ENCODE measurements at regions not wholly inside any gene's neighbourhood (a gene's known extent, or its start where the extent isn't known, plus 50 kb on each side); places are given as distances from the start of the nearest gene placed in this dataset.
"Not testable (repeated sequence)": the region's sequence is repeated elsewhere in the genome, so short reads cannot be mapped to it uniquely, and the experiment has no call there.

DNA sequence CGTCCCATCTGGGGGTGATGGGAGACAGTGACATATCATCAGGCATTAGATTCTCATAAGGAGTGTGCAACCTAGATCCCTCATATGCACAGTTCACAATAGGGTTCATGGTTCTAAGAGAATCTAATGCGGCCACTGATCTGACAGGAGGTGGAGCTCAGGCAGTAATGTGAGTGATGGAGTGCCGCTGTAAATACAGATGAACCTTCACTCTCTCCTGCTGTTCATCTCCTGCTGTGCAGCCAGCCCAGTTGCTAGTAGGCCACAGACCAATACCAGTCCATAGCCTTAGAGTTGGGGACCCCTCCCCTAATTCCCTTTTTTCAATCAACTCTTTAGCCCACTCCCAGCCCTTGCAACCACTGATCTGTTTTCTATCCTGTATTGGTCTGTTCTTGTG is 581.1 kb upstream of the AUTS2 start:
- no peak for DNase-seq (ENCODE audit: low read depth)

DNA sequence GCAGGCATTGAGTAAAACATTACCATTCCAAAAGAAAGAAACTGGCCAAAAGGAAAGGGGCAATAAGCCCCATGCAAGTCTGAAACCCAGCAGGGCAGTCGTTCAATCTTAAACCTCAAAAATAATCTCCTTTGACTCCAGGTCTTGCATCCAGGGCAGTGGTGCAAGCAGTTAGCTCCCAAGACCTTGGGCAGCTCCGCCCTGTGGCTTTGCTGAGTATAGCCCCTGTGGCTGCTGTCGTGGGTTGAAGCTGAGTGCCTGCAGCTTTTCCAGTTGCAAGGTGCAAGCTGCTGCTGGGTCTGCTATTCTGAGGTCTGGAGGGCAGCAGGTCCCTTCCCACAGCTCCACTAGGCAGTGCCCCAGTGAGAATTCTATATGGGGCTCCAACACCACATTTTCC is 580.1 kb upstream of the AUTS2 start:
- no peak for DNase-seq (ENCODE audit: low read depth)

DNA sequence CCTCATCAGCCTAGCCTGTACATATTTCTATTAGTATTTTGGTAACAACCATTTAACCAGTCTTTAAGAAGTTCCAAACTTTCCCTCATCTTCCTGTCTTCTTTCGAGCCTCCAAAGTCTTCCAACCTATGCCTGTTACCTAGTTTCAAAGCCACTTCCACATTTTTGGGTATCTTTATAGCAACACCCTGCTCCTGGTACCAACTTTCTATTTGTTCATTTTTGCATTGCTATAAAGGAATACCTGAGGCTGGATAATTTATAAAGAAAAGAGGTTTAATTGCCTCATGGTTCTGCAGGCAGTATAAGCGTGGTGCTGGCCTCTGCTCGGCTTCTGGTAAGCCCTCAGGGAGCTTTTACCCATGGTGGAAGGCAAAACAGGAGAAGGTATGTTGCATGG is 578.8 kb upstream of the AUTS2 start:
- DNase-seq (ENCODE audit: low read depth) = no peak

DNA sequence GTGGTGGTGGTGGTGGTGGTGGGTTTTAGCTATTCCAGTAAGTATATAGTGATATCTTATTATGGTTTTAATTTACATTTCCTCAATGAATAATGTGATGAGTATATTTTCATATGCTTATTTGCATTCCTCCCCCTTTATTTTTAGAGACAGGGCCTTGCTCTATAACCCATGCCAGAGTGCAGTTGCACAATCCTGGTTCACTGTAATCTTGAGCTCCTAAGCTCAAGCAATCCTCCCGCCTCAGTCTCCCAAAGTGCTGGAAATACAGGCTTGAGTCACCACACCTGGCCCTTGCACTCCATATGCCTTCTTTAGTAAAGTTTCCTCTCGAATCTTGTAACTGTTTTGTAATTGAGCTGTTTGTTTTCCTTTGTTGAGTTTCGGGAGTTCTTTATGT is 577.7 kb upstream of the AUTS2 start:
- no peak for DNase-seq (ENCODE audit: low read depth)

DNA sequence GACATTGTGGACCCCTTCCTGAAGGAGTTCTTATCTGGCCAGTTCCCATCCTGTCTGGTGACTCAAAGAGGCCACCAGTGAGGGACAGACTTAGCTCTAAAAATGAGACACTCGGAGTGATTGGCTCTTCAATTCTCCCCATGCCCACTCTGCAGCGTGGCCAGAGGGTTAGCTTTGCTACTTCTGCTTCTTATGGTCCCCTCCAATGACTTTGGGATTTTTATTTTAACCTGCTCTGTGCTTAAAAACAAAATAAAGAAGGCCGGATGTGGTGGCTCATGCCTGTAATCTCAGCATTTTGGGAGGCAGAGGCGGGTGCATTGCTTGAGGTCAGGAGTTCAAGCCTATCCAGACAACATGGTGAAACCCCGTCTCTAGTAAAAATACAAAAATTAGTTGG is 573.0 kb upstream of the AUTS2 start:
- DNase-seq (ENCODE audit: low read depth) = no peak

DNA sequence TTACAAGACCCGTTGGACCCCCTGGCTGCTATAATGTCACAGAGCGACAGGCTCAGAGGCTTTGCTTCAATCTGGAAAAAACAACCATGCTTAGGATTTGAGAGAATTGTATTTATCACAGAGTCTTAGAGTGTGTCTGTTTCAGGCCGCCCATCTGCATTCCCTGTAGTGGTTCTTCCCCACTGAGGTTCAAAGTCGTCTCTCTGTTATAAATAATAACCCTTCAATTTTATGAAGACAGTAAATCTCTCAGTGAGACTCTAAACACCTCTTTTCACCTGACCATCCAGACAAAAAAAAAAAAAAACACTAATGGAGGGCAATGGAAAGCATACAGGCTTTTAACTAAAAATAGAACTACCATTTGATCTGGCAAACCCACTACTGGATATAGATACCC is 565.4 kb upstream of the AUTS2 start:
- no peak for DNase-seq (ENCODE audit: low read depth)

DNA sequence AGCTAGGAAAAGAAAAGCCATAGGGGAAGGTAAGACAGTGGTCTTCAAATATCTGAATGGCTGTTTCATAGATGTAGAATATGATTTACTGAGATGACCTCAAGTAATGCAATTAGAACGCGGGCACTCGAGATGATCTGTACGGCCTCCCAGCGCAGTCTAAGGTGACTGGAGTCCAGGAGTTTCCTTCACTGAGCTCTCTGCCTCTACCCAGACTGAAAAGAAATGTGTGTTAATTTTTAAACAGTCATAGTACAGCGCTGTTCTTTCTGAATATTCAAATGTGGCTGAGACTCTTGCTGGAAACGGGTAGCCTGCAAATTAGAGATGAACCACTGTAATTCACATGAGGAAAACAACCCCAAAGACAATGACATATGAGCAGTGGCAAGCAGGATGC is 562.4 kb upstream of the AUTS2 start:
- DNase-seq (ENCODE audit: low read depth) = no peak

DNA sequence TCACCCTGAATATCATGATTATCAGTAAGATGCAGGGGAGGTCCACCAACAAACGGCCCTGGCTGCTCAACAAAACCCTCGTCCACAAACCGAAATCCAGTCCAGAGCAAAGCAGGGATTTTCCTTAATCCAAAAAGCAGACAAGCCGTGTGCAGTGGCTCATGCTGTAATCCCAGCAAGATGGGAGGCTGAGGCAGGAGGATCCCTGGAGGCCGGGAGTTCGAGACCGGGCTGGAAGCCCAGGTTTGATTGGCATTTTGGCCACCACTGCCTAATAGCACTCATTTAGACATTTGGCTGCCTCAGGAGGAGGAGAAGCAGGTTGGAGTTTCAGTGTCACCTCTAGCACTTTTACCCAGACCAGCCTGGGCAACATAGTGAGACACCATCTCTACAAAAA is 562.0 kb upstream of the AUTS2 start:
- no peak for DNase-seq (ENCODE audit: low read depth)

DNA sequence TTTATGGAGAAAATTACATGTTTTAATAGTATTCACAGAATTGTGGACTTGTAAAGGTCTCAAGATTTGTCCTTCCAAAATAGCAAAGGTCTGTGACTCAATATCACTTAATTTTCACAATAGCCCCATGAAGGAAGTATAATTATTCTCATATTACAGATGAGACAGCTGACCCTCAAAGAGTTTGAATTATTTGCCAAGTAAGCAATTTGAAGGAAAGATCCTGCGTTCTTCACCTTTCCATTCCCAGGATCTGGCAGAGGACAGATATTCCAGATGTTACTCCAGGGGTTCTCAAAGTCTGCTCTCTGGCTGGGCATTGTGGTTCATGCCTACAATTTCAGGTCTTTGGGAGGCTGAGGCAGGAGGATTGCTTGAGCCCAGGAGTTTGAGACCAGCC is 559.4 kb upstream of the AUTS2 start:
- DNase-seq (ENCODE audit: low read depth) = no peak

DNA sequence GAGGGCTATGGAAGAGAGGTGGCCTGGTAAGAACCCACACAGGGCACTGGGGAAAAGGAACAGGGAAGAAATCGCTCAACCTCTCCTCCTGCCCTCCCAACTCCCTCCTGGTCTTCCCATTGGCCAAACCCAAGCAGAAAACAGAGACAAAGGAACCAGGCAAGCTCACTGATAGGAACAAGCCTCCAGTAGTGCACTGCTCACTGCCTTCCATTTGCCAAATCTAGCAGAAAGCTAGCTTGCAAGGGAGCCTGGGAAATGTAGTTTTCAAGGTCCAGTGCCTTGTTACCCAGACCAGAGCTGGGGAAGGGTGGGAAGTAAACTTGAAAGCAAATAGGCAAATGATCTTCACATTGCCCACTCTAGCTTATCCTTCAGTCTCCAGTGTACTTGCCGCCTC is 556.1 kb upstream of the AUTS2 start:
- DNase-seq (ENCODE audit: low read depth) = no peak

DNA sequence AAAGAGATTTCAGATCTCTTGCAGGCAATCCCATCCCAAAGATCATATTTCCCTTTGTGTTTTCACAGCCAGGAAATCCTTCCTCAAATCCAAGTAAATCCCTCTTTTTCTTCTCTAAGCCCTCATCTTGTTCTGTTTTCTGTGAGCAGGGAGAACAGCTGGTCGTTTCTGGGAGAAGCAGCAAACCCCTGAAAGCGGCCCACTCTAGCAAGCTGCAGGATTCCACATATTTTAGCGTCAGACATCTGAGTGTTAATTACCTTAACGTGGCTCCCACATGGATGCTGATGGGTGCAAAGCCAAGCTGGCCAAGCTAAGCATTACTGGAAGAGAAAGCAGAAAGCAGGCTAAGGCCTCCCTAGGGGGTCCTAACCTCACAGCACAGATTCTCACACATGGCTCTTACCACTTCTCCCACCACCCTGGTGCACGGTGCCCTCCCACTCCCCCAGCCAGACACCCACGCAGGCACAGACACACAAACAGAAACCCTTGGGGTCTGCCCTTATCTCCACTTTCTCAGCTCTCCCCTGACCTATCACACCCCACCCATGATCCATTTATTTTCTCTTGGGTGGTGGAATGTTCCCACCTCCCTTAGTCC is 551.0 kb upstream of the AUTS2 start:
- DNase-seq (ENCODE audit: low read depth) = no peak

DNA sequence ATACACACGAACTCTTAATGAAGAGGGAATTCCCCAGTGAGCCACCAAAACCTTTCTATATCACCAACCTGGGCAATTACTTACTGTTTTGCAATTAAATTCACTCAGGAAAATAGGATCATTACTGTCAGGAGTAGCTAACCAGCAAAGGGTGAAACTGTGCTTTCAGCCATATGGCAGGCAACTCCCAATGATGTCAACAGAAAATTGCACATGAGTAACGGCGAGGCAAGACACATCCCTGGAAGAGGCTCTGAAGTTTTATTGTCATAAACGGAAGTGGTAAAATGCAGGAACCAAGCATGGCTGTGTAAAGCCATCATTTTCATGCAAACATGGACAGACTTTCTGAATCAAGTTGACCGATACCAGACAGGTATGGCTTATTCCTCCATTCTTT is 548.9 kb upstream of the AUTS2 start:
- DNase-seq (ENCODE audit: low read depth) = peak; percentile 23

DNA sequence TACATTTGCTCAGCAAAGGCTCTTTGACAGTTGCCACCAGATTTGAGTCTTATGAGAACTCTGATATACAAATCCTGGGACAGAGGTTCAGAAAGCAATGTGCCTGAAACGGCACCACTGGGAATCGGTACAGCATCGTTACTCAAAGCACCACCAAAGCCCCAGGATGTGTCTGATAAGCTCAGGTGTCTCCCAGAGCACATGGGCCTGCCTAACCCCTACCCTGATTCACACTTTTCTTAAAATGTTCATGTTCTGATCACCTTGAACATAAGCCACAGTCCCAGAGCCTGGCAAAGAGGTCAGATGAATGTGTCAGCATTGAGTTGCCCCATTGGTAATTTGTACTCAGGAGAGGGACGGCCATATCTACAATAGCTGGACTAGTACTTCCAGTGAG is 545.8 kb upstream of the AUTS2 start:
- DNase-seq (ENCODE audit: low read depth) = no peak

DNA sequence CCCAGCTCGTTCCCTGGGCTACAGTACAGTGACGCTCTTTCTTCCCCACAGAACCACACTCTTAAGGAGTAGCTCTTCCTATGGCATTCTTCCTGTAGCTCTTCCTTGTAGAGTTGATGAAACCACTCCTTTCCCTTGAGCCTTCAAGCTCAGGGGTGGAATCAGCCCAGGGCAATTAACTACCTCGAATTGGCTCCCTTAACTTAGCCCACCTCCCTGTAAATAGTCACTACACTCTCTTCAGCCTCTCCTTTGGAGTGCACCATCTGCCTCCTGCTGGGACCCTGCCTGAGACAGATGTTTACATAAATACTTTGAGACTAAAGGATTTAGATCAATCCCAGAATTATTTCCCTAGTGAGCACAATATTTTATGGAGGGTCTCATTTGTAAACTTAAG is 537.8 kb upstream of the AUTS2 start:
- DNase-seq (ENCODE audit: low read depth) = no peak

DNA sequence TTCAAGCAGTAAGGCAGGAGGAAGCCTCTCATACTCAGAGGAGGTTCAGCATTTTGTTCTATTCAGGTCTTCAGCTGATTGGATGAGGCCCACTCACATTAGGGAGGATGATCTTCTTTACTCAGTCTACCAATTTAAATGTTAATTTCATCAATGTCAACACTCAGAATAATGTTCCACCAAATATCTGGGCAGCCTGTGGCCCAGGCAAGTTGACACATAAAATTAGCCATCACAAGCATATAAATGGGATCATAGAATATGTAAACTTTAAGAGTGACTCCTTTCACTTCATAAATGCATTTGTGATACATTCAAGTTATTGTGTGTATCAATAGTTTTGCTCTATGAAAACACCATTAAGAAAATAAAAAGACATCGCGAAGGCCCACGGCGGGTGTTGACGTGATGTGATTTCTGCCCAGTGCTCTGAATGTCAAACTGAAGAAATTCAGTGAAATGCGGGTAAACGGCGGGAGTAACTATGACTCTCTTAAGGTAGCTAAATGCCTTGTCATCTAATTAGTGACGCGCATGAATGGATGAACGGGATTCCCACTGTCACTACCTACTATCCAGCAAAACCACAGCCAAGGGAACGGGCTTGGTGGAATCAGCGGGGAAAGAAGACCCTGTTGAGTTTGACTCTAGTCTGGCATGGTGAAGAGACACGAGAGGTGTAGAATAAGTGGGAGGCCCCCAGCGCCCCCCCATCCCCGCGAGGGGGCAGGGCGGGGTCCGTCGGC is 536.1 kb upstream of the AUTS2 start:
- DNase-seq (ENCODE audit: low read depth) = no peak

DNA sequence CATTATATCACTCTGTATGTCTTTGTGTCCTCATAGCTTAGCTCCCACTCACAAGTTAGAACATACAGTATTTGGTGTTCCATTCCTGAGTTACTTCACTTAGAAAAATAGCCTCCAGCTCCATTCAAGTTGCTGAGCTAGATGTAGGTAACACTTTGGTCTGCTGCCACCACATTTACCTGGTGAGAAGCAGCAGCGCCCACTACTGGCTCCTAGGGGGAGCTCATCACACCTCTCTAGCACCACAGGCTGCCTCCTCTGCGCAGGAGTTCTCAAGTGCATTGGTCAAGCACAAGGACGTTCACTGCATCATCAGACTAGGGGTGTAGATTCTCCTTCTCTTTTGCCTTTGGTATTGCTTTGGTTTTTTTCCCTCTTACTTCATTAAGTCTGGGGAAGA is 530.9 kb upstream of the AUTS2 start:
- no peak for DNase-seq (ENCODE audit: low read depth)

DNA sequence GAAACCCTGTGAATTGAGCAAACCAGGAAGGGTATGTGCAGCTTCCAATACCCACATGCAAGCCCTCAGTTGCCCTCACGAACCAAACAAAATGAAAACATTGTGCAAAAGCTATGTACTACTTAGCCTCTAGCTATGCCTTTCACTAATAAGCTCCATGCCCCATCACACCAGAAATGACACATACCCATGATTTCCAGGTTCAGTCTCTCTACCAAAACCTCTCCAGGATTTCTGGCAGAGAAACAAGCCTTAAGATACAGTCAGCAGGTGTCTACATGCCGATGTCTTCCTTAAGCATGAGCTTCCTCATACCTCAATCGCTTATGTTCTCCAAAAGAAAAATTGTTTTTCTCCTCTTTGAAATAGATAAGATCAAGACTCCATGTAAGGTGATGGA is 527.8 kb upstream of the AUTS2 start:
- no peak for DNase-seq (ENCODE audit: low read depth)

DNA sequence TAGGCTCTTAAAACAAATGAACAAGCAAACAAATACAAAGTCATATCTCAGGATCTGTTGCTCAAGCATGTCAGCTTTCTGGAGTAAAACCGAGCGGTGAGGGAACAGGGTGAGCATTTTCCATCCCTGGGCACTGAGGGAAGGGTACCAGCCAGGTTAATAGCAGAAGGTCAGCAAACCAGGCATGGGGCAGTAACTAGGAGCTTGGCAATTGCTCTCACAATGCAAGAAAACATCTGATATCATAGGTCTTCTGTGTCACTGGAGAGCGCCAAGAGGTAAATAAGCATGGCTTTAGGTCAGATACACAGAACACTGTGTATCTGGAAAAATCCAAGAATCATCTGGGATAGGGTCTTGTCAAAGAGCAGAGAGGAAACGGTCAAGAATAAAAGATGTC is 521.7 kb upstream of the AUTS2 start:
- DNase-seq (ENCODE audit: low read depth) = no peak

DNA sequence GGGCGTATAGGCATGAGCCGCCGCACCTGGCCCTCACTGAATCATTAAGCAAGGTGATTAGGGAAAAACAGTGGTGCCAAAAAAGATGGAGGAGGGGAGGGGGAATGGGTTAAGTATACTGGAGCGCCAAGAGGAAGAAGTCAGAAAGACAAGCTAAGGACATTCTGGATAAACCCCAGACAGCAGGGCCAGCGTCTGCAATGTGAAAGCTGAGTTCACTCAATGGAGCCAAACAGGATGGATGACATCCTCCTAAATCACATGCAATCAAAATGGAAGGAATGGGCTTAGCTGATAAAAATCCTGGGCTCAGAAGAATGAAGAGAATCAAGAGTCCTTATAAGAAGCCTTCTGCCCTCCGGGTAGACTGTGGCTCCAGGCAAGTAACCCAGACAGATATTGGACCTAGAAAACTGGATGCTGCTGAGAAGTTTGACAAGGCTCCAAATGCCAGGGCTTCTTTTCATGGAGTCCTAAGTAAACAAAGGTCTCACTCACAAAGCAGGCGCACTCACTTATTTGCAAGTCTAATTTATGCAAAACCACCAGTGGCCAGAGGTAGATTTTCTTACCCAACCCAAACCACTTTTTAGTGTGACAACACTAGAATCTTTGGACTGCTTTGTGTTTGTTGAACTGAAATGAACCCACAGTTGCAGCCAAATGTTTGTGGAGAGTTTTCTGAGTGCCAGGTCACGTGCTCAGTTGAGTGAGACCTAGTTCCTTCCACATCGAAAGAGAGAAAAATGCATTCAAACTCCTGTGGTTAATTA is 519.1 kb upstream of the AUTS2 start:
- DNase-seq (ENCODE audit: low read depth) = peak; percentile 49

DNA sequence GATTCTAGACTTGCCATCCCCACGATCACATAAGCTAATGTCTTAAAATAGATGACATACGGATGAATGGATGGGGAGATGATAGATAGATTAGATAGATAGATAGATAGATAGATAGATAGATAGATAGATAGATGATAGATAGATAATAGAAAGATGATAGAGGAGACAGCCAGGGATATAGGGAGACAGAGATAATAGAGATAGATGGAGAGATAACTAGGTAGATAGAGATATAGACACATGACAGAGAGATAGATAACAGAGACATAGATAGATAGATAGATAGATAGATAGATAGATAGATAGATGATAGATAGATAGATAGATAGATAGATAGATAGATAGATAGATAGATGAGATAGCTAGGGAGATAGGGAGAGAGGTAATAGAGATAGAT is 511.0 kb upstream of the AUTS2 start:
- DNase-seq (ENCODE audit: low read depth) = not testable (repeated sequence)

DNA sequence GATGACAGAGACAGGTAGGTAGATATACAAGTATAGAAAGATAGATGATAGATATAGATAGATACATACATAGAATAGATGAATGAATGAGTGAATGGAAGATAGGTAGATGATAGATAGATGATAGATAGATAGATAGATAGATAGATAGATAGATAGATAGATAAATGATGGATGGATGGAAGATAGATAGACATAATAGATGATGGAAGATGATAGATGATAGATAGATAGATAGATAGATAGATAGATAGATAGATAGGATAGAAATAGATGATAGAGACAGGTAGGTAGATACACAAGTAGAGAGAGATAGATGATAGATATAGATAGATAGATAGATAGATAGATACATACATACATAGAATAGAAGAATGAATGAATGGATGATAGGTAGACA is 510.1 kb upstream of the AUTS2 start:
- DNase-seq (ENCODE audit: low read depth) = no peak

DNA sequence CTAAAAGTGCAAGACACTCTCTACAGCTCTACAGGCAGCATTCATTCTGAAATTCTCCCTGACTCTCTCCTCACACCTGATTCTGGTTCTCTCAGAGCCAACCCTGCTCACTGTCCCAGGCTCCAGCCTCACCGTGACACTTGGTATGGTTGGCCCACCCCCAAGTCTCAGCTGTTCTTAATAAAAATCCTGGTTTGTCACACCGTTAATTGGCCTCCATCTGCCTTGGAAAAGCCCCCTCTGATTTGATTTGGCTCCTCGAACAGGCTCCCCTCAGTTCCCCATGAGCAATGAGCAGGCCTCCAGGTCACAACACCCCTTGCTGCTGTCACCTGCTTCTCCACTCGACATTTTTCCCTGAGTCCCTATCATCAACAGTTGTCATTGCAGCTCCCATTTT is 507.3 kb upstream of the AUTS2 start:
- no peak for DNase-seq (ENCODE audit: low read depth)

DNA sequence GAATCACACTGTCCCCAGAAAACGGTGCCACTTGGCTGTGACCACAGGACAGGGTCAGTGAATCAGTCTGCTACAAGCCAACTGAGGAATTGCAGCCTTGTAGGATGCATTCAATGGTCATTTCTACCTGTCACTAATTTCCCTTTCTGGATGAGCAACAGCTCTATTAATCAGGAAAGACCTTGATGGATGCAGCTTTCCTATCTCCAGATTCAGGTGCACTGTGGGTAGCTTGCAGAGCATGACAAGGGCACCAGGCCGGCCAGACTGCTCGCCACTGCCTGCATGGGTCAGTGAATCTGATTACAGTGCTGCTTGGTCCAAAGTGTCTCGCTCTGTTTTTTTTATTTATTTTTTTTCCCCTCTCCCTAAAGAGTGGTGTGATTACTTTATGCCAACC is 506.8 kb upstream of the AUTS2 start:
- no peak for DNase-seq (ENCODE audit: low read depth)

DNA sequence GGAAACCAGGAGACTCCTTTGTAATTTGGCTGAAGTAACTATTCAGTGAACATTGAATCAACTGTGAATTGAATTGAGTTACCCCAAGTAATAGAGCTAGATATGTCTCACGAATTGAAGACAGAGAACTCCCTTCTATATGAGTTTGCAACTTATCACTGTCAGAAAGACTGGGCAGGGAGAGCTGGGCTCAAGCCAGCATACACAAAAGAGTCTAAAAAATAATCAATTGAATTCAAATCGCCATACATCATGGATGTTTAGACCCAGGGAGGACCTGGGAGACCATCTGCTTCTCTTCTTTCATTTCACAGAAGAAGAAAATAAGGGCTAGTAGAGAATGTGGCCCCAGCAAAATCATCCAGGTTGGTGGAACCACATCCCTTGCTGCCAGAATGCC is 503.1 kb upstream of the AUTS2 start:
- no peak for DNase-seq (ENCODE audit: low read depth)
